Right lobe of liver (tissue), 6 donors: ENCODE measurements at regions not wholly inside any gene's neighbourhood (a gene's known extent, or its start where the extent isn't known, plus 50 kb on each side); places are given as distances from the start of the nearest gene placed in this dataset.

Source experiments
- ATAC-seq, 4 donors: fragments of 200-7000 bp; cut with Tn5 transposase; one replicate each; pipeline ENCODE4 v1.9.1; 2020; ENCODE audit warnings: mild to moderate bottlenecking in 4 of 4, moderate library complexity in 4 of 4
- DNase-seq, 3 donors: peaks; one replicate each; pipeline ENCODE4 v3.0.0-alpha.2; 2020
- H3K27ac ChIP-seq, 3 donors: fragments of 200-600 bp; one replicate each; pipeline ENCODE4 v1.8.0; 2022
- H3K27me3 ChIP-seq, 2 donors: fragments of 200-600 bp; one replicate each; pipeline ENCODE4 v1.8.0; 2022
- H3K36me3 ChIP-seq, 4 donors: fragments of 200-600 bp; sonication (generic) in 1 of 4; one replicate each; pipeline versions ENCODE4 v1.5.1 to v1.8.0; 2017 to 2022; ENCODE audit warnings: control low read depth in 1 of 4
- H3K4me1 ChIP-seq, 4 donors: fragments of 200-600 bp; sonication (generic) in 1 of 4; one replicate each; pipeline versions ENCODE4 v1.5.1 to v1.8.0; 2017 to 2022; ENCODE audit warnings: control low read depth in 1 of 4
- H3K4me3 ChIP-seq, 3 donors: fragments of 200-600 bp; one replicate each; pipeline ENCODE4 v1.8.0; 2022
- H3K9me3 ChIP-seq, 4 donors: fragments of 200-600 bp; sonication (generic) in 1 of 4; one replicate each; pipeline versions ENCODE4 v1.5.1 to v1.8.0; 2017 to 2022; ENCODE audit warnings: control low read depth in 1 of 4
- CTCF ChIP-seq, 4 donors: fragments of 200-600 bp in 3 of 4; fragments of 450-650 bp in 1 of 4; IDR thresholded peaks; one replicate each; pipeline versions ENCODE4 v1.5.1 to v1.8.0; 2016 to 2022; ENCODE audit warnings: antibody characterized with exemption in 4 of 4, mild to moderate bottlenecking in 2 of 4
- POLR2A ChIP-seq: fragments of 450-650 bp; IDR thresholded peaks from one replicate; pipeline ENCODE4 v1.6.1; 2017; ENCODE audit warnings: antibody characterized with exemption, mild to moderate bottlenecking
- WGBS: methylation state at CpG from one replicate; pipeline ENCODE4 v1.1.6; 2018; ENCODE audit warnings: low coverage, low lambda C conversion rate; ENCODE audit not compliant: insufficient coverage; ENCODE audit errors: missing lambda C conversion rate; 5-methylcytosine and 5-hydroxymethylcytosine counted together
- intact Hi-C, 2 donors: fragments of 100-400 bp; cut with DNase I; formaldehyde crosslinking; loops; one replicate each; pipeline versions ENCODE4 v1.11.2 to v1.14.1; 2022
- donor health status: DM: no; HTN: yes; CAD: no.
- donor health status: DM: no; HTN: no; CAD: no.
- donor health status: DM: no; HTN: no; CAD: no.
- donor health status: DM: no; HTN: yes; CAD: no.
- donor health status: DM: no; HTN: yes; CAD: no.

- Histone ChIP-seq H3K4me3 (no peak overlapping the region), H3K36me3 (no peaks in the 10 kb centered on the region), H3K27me3 (no peaks in the 10 kb centered on the region), H3K9me3 (no peaks in the 10 kb centered on the region), H3K27ac (no peak overlapping the region), H3K4me1 (no peaks in the 10 kb centered on the region)
- intact Hi-C loops, result no loop called here
- TF ChIP-seq POLR2A, result no peak
- no peak for TF ChIP-seq CTCF (IDR thresholded peaks at IDR 0.05)
- ATAC-seq (no peak), DNase-seq (no peak)
Observed at GRCh38 chr2:182615036-182615435, 101.0 kb upstream of the DNAJC10 start.

DNA sequence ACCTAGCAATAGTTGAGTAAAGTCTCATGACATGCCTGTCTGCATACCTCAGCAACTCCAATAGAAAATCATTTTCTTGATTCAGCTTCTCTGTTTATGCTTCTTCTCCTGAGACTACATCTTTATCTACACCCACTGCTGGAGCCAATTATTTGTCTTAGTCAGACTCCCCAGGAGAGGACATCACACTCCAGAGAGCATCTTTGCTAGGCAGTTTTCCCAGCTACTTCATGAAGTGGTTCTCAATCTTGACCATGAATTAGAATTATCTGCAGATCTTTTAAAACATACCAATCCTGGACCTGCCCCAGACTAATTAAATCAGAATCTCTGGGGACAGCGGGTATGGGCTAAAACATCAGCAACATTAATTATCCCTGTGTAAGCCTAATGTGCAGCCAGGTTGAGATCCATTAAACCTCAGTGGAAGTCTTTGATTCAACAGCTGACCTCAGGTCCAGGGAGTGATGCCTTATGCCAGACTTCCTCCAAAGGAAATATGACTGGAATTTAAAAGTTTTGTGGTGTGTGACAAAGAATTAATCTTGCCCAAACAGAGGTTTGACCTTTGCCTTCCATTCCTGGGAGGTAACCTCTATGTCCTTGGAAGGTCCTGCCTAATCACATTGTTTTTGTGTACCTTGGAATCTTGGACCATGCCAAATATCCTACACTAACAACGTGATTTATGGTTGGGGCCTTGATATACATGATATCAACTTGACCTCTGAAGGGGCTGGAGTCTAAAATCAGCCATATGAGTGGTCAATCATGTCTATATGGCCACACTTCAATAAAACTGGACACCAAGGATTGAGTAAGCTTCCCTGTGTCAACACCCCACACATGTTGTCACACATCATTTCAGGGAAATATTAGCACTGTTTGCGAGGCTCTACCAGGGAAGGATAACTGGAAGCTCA is 99.3 kb upstream of the DNAJC10 start:
- no peak overlapping the region for H3K4me3 ChIP-seq
- no peaks in the 10 kb centered on the region for H3K36me3 ChIP-seq
- 48% methylated on average over 3 of the region's 3 CpGs for WGBS
- H3K4me1 ChIP-seq, result no peaks in the 10 kb centered on the region
- no peaks in the 10 kb centered on the region for H3K27me3 ChIP-seq
- ATAC-seq (peak in 2 of 4 donors; percentile 18 to 48), DNase-seq (no peak)
- TF ChIP-seq POLR2A, result no peak
- no peak for TF ChIP-seq CTCF (IDR thresholded peaks at IDR 0.05)
- H3K9me3 ChIP-seq, result peaks cover 0 to 3% (median 0%) of the 10 kb centered on the region in 4 donors
- no peak overlapping the region for H3K27ac ChIP-seq
- intact Hi-C loops, result no loop called here

GRCh38 chr2:182618672-182619079 is 97.4 kb upstream of the DNAJC10 start:
- Histone ChIP-seq H3K27me3 (no peaks in the 10 kb centered on the region), H3K27ac (no peak overlapping the region), H3K9me3 (peaks cover 0 to 3% (median 0%) of the 10 kb centered on the region in 4 donors), H3K4me3 (no peak overlapping the region), H3K36me3 (no peaks in the 10 kb centered on the region), H3K4me1 (no peaks in the 10 kb centered on the region)
- intact Hi-C loops, result no loop called here
- DNase-seq (no peak), ATAC-seq (no peak)
- 50% methylated on average over 6 of the region's 6 CpGs for WGBS
- no peak for TF ChIP-seq POLR2A
- no peak for TF ChIP-seq CTCF (IDR thresholded peaks at IDR 0.05)

- Histone ChIP-seq H3K36me3 (no peaks in the 10 kb centered on the region), H3K9me3 (peaks cover 0 to 3% (median 0%) of the 10 kb centered on the region in 4 donors), H3K4me3 (no peak overlapping the region), H3K27me3 (no peaks in the 10 kb centered on the region), H3K27ac (no peak overlapping the region), H3K4me1 (no peaks in the 10 kb centered on the region)
- TF ChIP-seq CTCF (IDR thresholded peaks at IDR 0.05), result no peak
- TF ChIP-seq POLR2A, result no peak
- intact Hi-C loops, result no loop called here
- ATAC-seq (no peak), DNase-seq (no peak)
- 44% methylated on average over 2 of the region's 2 CpGs for WGBS
Observed at GRCh38 chr2:182619276-182619675, 96.8 kb upstream of the DNAJC10 start.
